Vagina (tissue), 2 donors: ENCODE measurements at regions not wholly inside any gene's neighbourhood (a gene's known extent, or its start where the extent isn't known, plus 50 kb on each side); places are given as distances from the start of the nearest gene placed in this dataset.

Source experiments
- DNase-seq, 2 donors: peaks; one replicate each; pipeline ENCODE4 v3.0.0-alpha.2; 2017; ENCODE audit errors: extremely low spot score in 2 of 2
- H3K27ac ChIP-seq: fragments of 200-600 bp; sonication (generic); one replicate; pipeline ENCODE4 v1.5.1; 2019
- H3K27me3 ChIP-seq: fragments of 200-600 bp; sonication (generic); one replicate; pipeline ENCODE4 v1.5.1; 2019
- H3K36me3 ChIP-seq, 2 donors: fragments of 200-600 bp; sonication (generic); one replicate each; pipeline ENCODE4 v1.5.1; 2017 to 2019
- H3K4me1 ChIP-seq: fragments of 200-600 bp; sonication (generic); one replicate; pipeline ENCODE4 v1.5.1; 2019
- H3K4me3 ChIP-seq, 2 donors: fragments of 200-600 bp; sonication (generic); 1 replicate in 1 of 2; 2 replicates in 1 of 2; pipeline ENCODE4 v1.5.1; 2016 to 2019
- H3K9me3 ChIP-seq: fragments of 200-600 bp; sonication (generic); one replicate; pipeline ENCODE4 v1.5.1; 2019
- POLR2A ChIP-seq, 2 donors: fragments of 450-650 bp; IDR thresholded peaks; one replicate each; pipeline ENCODE4 v1.6.1; 2017; ENCODE audit warnings: antibody characterized with exemption in 2 of 2, mild to moderate bottlenecking in 2 of 2, moderate library complexity in 2 of 2
- POLR2AphosphoS5 ChIP-seq, 2 donors: sonication (generic); formaldehyde crosslinking; IDR thresholded peaks; one replicate each; pipeline ENCODE4 v1.9.0; 2017; ENCODE audit warnings: antibody characterized with exemption in 2 of 2, mild to moderate bottlenecking in 2 of 2, low read depth in 1 of 2; ENCODE audit not compliant: insufficient read depth in 1 of 2
- intact Hi-C: fragments of 100-400 bp; cut with DNase I; formaldehyde crosslinking; loops from one replicate; pipeline ENCODE4 v1.15.1; 2023
- TF ChIP-seq, protein P1 (sequence below), 3 experiments: fragments of 450-650 bp in 2 of 3; fragments of 200-600 bp in 1 of 3; sonication (generic) in 1 of 3; IDR thresholded peaks; one replicate each; pipeline ENCODE4 v1.5.1; 2017 to 2019; ENCODE audit warnings: antibody characterized with exemption in 3 of 3, mild to moderate bottlenecking in 2 of 3, moderate library complexity in 2 of 3

DNA sequence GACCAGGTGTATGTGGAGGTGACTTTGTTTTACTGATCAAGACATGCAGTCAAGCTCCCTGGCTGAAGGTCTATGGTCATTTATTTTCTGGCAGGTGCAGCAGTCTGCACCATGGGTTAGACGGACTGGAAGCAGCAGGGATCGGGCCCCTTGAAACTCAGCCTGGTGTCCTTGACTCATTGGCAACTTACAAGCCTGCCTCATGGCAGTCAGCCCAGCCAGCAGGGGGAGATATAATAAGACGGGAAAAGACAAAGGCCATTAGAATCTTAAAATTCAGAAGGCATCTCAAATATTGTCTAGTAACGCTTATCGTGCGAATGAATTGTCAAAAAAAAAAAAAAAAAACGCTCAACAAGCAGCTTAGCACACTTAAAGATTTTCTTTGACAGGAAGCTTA lies 308.2 kb downstream of the EN1 start:
- no peak for TF ChIP-seq POLR2AphosphoS5 (IDR thresholded peaks at IDR 0.05; ENCODE audit: insufficient read depth in 1 of 2, low read depth in 1 of 2)
- TF ChIP-seq POLR2A (IDR thresholded peaks at IDR 0.05): no peak
- TF ChIP-seq, protein P1, sequence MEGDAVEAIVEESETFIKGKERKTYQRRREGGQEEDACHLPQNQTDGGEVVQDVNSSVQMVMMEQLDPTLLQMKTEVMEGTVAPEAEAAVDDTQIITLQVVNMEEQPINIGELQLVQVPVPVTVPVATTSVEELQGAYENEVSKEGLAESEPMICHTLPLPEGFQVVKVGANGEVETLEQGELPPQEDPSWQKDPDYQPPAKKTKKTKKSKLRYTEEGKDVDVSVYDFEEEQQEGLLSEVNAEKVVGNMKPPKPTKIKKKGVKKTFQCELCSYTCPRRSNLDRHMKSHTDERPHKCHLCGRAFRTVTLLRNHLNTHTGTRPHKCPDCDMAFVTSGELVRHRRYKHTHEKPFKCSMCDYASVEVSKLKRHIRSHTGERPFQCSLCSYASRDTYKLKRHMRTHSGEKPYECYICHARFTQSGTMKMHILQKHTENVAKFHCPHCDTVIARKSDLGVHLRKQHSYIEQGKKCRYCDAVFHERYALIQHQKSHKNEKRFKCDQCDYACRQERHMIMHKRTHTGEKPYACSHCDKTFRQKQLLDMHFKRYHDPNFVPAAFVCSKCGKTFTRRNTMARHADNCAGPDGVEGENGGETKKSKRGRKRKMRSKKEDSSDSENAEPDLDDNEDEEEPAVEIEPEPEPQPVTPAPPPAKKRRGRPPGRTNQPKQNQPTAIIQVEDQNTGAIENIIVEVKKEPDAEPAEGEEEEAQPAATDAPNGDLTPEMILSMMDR (IDR thresholded peaks at IDR 0.05): no peak
- H3K4me1 ChIP-seq: no peaks in the 10 kb centered on the region
- intact Hi-C loops: no loop called here
- H3K4me3 ChIP-seq: no peak overlapping the region
- peak; percentile 4 to 40 for DNase-seq
- no peaks in the 10 kb centered on the region for H3K36me3 ChIP-seq
- H3K27me3 ChIP-seq: no peaks in the 10 kb centered on the region
- no peaks in the 10 kb centered on the region for H3K9me3 ChIP-seq
- H3K27ac ChIP-seq: no peak overlapping the region

DNA sequence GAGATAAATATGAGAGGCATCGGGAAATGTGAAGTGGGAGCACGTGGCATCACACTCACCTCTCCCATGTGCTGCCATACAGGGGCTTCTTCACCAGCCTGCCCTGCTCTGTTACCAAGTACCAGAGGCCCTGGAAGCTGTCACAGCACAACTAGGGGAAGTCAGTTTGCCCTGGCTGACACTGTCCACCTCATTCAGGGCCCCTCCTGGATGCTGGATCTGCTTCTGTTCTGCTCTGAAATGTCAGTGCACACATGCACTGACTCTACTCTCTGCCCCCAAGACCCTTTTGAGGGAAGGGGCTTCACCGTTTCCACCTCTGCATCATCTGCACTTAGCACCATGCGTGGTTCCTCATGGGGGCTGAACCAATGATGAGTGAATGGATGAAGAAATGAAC lies 311.1 kb downstream of the EN1 start:
- H3K4me1 ChIP-seq: no peaks in the 10 kb centered on the region
- TF ChIP-seq, protein P1 (IDR thresholded peaks at IDR 0.05): no peak
- TF ChIP-seq POLR2AphosphoS5 (IDR thresholded peaks at IDR 0.05; ENCODE audit: insufficient read depth in 1 of 2, low read depth in 1 of 2) (no peak), POLR2A (IDR thresholded peaks at IDR 0.05) (no peak)
- no peaks in the 10 kb centered on the region for H3K27me3 ChIP-seq
- intact Hi-C loops: no loop called here
- no peaks in the 10 kb centered on the region for H3K36me3 ChIP-seq
- H3K4me3 ChIP-seq: no peak overlapping the region
- DNase-seq: peak in 1 of 2 donors; percentile 52
- H3K9me3 ChIP-seq: no peaks in the 10 kb centered on the region
- H3K27ac ChIP-seq: no peak overlapping the region

DNA sequence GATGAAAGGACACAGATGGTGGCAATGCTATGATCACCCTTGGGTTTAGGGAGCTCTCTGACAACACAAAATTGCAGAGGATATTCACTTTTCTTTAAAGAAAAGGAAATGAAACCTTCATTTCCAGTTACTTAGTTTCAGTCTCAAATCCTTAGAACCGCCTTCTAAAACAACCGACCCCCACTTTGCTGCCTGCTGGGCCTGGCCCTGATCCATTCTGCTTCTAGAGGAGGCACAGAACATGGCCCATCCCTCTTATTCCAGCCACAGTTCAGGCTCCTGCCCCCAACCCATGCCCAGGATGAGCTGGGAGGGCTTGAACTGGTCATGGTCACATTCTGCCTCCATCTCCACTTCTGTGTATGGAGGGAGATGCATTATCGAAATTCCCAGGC lies 311.6 kb downstream of the EN1 start:
- H3K27me3 ChIP-seq: no peaks in the 10 kb centered on the region
- DNase-seq: peak in 1 of 2 donors; percentile 79
- H3K4me1 ChIP-seq: no peaks in the 10 kb centered on the region
- H3K27ac ChIP-seq: no peak overlapping the region
- no peak overlapping the region for H3K4me3 ChIP-seq
- H3K36me3 ChIP-seq: no peaks in the 10 kb centered on the region
- no peaks in the 10 kb centered on the region for H3K9me3 ChIP-seq
- intact Hi-C loops: no loop called here
- TF ChIP-seq POLR2A (IDR thresholded peaks at IDR 0.05): no peak
- TF ChIP-seq POLR2AphosphoS5 (IDR thresholded peaks at IDR 0.05; ENCODE audit: insufficient read depth in 1 of 2, low read depth in 1 of 2): no peak

DNA sequence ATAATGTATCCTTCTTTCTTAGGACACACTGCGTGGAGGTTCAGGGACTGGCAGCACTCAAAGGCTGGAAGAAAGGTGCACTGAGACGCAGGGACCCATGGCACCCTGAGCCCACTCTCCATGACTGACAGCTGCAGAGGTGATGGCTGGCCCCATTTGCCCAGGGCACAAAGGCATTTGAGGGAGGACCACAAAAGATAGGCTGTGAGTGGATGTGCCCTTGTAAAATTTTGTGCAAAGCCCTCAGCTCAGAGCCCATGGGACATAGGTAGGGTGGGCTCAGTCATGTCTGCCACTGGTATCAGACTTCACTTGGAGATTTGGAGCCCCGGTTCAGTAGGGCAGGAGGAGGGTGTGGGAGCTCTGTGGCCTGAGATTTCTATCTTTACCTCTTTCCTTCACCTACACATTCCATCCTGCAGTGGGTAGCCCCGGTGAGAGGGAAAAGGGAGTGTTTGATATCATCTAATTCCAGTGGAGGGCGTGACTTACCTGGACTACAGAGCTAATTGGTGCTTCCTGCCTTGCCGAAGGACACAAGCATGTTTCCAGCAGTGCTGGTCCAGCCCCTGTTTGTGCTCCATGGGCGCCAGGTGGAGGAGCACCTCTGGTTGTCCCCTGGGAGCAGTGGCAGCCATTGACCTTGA lies 312.2 kb downstream of the EN1 start:
- Histone ChIP-seq H3K36me3 (no peaks in the 10 kb centered on the region), H3K27me3 (no peaks in the 10 kb centered on the region), H3K27ac (no peak overlapping the region), H3K9me3 (no peaks in the 10 kb centered on the region), H3K4me1 (no peaks in the 10 kb centered on the region), H3K4me3 (no peak overlapping the region)
- intact Hi-C loops: no loop called here
- TF ChIP-seq, protein P1 (IDR thresholded peaks at IDR 0.05): no peak
- TF ChIP-seq POLR2A (IDR thresholded peaks at IDR 0.05) (no peak), POLR2AphosphoS5 (IDR thresholded peaks at IDR 0.05; ENCODE audit: insufficient read depth in 1 of 2, low read depth in 1 of 2) (no peak)
- DNase-seq: peak in 1 of 2 donors; percentile 74

DNA sequence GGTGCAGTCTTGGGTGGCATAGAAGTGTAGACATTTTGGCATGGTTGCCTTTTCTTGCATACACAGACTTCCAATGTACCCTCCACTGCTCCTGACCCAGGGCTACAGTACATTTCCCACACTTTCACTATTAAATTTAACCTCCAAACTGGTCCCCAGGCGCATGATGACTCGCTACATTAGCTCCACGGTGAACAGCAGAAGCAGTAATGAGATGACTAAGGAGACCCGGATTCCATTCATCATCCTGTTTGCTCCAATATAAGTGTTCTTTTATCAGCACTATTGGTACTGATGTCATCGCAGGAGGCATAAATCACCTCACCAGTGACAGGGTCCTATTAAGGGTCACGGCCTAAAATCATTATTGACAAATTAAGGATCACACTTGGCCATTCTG lies 316.5 kb downstream of the EN1 start:
- Histone ChIP-seq H3K36me3 (no peaks in the 10 kb centered on the region), H3K9me3 (no peaks in the 10 kb centered on the region), H3K27me3 (no peaks in the 10 kb centered on the region), H3K27ac (no peak overlapping the region), H3K4me3 (no peak overlapping the region), H3K4me1 (no peaks in the 10 kb centered on the region)
- intact Hi-C loops: no loop called here
- TF ChIP-seq POLR2A (IDR thresholded peaks at IDR 0.05): no peak
- TF ChIP-seq POLR2AphosphoS5 (IDR thresholded peaks at IDR 0.05; ENCODE audit: insufficient read depth in 1 of 2, low read depth in 1 of 2): no peak
- TF ChIP-seq, protein P1 (IDR thresholded peaks at IDR 0.05): no peak
- DNase-seq: peak; percentile 25 to 34
